Memory B cell (primary cell): ENCODE measurements at regions not wholly inside any gene's neighbourhood (a gene's known extent, or its start where the extent isn't known, plus 50 kb on each side); places are given as distances from the start of the nearest gene placed in this dataset.

Experiments
- ATAC-seq: fragments of 150-1000 bp; cut with Tn5 transposase; 2 replicates; pipeline ENCODE4 v1.10.0; 2021; ENCODE audit warnings: low read depth, mild to moderate bottlenecking, moderate library complexity
- DNase-seq, 2 donors: peaks; one replicate each; pipeline ENCODE4 v3.0.0; 2022; ENCODE audit warnings: low spot score in 2 of 2
- H3K27ac Mint-ChIP-seq: one replicate; pipeline ENCODE4 v1.8.0; 2022; ENCODE audit warnings: mild to moderate bottlenecking, moderate library complexity, mixed read lengths
- H3K27me3 Mint-ChIP-seq: one replicate; pipeline ENCODE4 v1.8.0; 2022; ENCODE audit warnings: mixed read lengths
- H3K36me3 Mint-ChIP-seq: one replicate; pipeline ENCODE4 v1.8.0; 2022; ENCODE audit warnings: mild to moderate bottlenecking, mixed read lengths
- H3K4me1 Mint-ChIP-seq: one replicate; pipeline ENCODE4 v1.8.0; 2022; ENCODE audit warnings: mixed read lengths
- H3K4me3 Mint-ChIP-seq: one replicate; pipeline ENCODE4 v1.8.0; 2022; ENCODE audit warnings: mild to moderate bottlenecking, moderate library complexity, mixed read lengths
- H3K9me3 Mint-ChIP-seq: one replicate; pipeline ENCODE4 v1.8.0; 2022; ENCODE audit warnings: mixed read lengths

DNA sequence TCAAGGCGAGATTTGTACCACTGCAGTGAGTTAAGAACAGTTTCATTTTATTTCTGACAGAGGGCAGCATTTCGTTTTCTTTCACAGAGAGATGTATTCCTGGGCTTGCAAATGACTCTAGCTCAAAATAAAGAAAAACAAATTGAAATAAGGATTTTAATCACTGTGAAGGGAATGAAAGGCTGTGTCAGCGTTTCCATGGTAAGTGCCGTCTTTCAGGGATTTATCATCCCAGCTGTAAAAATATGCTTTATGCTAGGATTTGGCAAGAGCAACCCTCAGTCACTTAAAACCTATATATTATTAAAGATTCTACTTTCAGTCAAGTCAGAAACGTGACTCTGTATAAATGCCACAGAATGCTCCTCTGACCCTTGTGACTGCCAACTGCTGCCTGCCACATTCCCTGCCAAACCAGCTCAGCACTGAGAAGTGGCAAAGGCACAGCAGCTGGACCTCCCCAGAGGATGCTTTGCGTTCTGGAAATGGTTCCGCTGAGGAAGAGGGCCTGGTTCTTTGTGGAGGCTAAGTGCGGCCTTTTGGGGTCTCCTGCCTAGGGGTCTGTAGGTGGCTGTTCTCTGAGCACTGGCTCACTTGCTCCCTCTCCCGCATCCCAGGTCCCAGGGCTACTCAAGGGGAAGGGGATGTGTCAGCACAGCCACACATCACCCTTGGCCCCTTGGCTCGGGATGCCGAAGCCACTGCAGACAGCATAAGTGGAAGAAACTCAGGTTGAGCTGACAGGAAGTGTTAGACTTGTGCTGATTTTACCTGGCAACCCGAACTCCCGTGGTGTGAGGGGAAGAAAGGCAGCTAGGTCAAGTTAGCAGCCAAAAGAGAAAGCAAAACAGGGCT lies 56.6 kb upstream of the POMGNT2 start:
- no peak for DNase-seq
- ATAC-seq = no peak
- H3K9me3 Mint-ChIP-seq = peaks cover 6% of the 10 kb centered on the region
- H3K27ac Mint-ChIP-seq = no peak overlapping the region
- peaks cover 3% of the 10 kb centered on the region for H3K36me3 Mint-ChIP-seq
- no peaks in the 10 kb centered on the region for H3K4me1 Mint-ChIP-seq
- no peak overlapping the region for H3K4me3 Mint-ChIP-seq
- peaks cover 5% of the 10 kb centered on the region for H3K27me3 Mint-ChIP-seq

GRCh38 chr3:43161684-43162229 lies 55.9 kb upstream of the POMGNT2 start:
- Mint-ChIP-seq H3K27me3 (peaks cover 5% of the 10 kb centered on the region), H3K4me3 (no peak overlapping the region), H3K9me3 (peaks cover 6% of the 10 kb centered on the region), H3K4me1 (no peaks in the 10 kb centered on the region), H3K36me3 (peaks cover 3% of the 10 kb centered on the region), H3K27ac (no peak overlapping the region)
- DNase-seq = no peak
- no peak for ATAC-seq

GRCh38 chr3:43160664-43161063 lies 54.8 kb upstream of the POMGNT2 start:
- H3K9me3 Mint-ChIP-seq = no peaks in the 10 kb centered on the region
- H3K27me3 Mint-ChIP-seq = peaks cover 5% of the 10 kb centered on the region
- H3K27ac Mint-ChIP-seq = no peak overlapping the region
- H3K36me3 Mint-ChIP-seq = no peaks in the 10 kb centered on the region
- no peak for DNase-seq
- no peaks in the 10 kb centered on the region for H3K4me1 Mint-ChIP-seq
- no peak for ATAC-seq
- H3K4me3 Mint-ChIP-seq = no peak overlapping the region

DNA sequence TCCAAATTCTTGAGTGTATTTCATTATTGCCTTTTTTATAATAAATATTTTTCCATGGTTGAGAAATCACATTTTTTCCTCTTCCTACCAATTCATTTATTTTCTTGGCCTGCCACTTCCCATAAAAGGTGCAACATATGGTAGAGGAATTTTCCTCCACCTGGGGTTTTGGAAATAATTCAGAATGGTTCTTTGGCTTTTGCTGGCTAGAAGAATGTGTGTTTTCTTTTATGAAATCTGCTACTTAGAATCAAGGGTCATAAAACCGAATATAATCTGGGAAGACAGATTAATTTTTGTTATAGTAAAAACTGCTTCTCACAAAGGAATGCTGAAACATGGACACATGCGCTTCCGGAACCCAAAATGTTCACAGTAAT lies 54.0 kb upstream of the POMGNT2 start:
- no peak overlapping the region for H3K27ac Mint-ChIP-seq
- H3K36me3 Mint-ChIP-seq = no peaks in the 10 kb centered on the region
- DNase-seq (no peak), ATAC-seq (no peak)
- no peaks in the 10 kb centered on the region for H3K4me1 Mint-ChIP-seq
- H3K9me3 Mint-ChIP-seq = no peaks in the 10 kb centered on the region
- H3K27me3 Mint-ChIP-seq = peaks cover 8% of the 10 kb centered on the region
- no peak overlapping the region for H3K4me3 Mint-ChIP-seq

- no peak overlapping the region for H3K27ac Mint-ChIP-seq
- no peaks in the 10 kb centered on the region for H3K36me3 Mint-ChIP-seq
- no peak for DNase-seq
- peaks cover 11% of the 10 kb centered on the region for H3K27me3 Mint-ChIP-seq
- H3K9me3 Mint-ChIP-seq = no peaks in the 10 kb centered on the region
- ATAC-seq = no peak
- H3K4me3 Mint-ChIP-seq = no peak overlapping the region
- no peaks in the 10 kb centered on the region for H3K4me1 Mint-ChIP-seq
Observed at GRCh38 chr3:43159131-43159875, 53.4 kb upstream of the POMGNT2 start.

GRCh38 chr3:43156812-43157455 lies 51.1 kb upstream of the POMGNT2 start:
- no peak for ATAC-seq
- H3K9me3 Mint-ChIP-seq = no peaks in the 10 kb centered on the region
- no peak overlapping the region for H3K27ac Mint-ChIP-seq
- H3K4me3 Mint-ChIP-seq = no peak overlapping the region
- peaks cover 12% of the 10 kb centered on the region for H3K27me3 Mint-ChIP-seq
- DNase-seq = no peak
- no peaks in the 10 kb centered on the region for H3K4me1 Mint-ChIP-seq
- no peaks in the 10 kb centered on the region for H3K36me3 Mint-ChIP-seq

- Mint-ChIP-seq H3K4me3 (no peak overlapping the region), H3K27me3 (peaks cover 14% of the 10 kb centered on the region), H3K9me3 (no peaks in the 10 kb centered on the region), H3K27ac (no peak overlapping the region), H3K36me3 (no peaks in the 10 kb centered on the region), H3K4me1 (no peaks in the 10 kb centered on the region)
- DNase-seq (no peak), ATAC-seq (no peak)
Observed at GRCh38 chr3:43155464-43156121, 49.7 kb upstream of the POMGNT2 start.
